ENCODE measurements at regions not wholly inside any gene's neighbourhood (a gene's known extent, or its start where the extent isn't known, plus 50 kb on each side); places are given as distances from the start of the nearest gene placed in this dataset.

- no peak for TF ChIP-seq CTCF (IDR thresholded peaks at IDR 0.05)
- TF ChIP-seq POLR2A (IDR thresholded peaks at IDR 0.05), result no peak
Measured at GRCh38 chr2:128624956-128625355, 306.3 kb upstream of the HS6ST1 start.

Measured in right lobe of liver (tissue), 4 donors.